ENCODE measurements at regions not wholly inside any gene's neighbourhood (a gene's known extent, or its start where the extent isn't known, plus 50 kb on each side); places are given as distances from the start of the nearest gene placed in this dataset.

DNA sequence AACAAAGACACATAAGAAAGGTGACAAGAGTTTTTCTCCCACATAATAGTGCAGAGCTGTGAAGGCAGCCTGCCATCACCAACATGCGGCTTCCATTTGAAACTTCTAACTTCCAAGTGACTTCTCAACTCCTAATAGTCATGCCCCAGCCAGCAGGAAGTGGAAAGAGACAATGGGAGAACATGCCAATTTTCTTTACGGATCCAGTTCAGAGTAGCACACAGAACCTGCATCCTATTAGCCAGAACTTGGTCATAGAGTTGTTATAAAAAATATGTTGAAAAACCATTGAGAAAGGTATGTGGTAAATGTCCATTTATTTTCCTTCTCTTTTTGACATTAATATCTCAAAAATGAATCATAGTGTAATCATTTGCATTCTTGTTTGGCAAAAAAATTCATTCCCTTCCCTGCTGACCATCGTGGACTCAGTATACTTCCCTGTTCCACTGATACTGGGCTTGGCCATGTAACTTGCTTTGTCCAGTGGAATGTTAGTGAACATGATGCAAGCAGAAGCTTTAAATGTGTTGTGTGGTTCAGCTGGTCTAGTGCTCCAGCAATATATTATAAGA is 197.4 kb downstream of the SEC16B start:
- Mint-ChIP-seq H3K27me3 (no peaks in the 10 kb centered on the region), H3K36me3 (ENCODE audit: low read depth) (no peaks in the 10 kb centered on the region), H3K4me1 (no peaks in the 10 kb centered on the region), H3K4me3 (no peak overlapping the region), H3K9me3 (peaks cover 16% of the 10 kb centered on the region), H3K27ac (no peak overlapping the region)
- TF ChIP-seq, protein P1, sequence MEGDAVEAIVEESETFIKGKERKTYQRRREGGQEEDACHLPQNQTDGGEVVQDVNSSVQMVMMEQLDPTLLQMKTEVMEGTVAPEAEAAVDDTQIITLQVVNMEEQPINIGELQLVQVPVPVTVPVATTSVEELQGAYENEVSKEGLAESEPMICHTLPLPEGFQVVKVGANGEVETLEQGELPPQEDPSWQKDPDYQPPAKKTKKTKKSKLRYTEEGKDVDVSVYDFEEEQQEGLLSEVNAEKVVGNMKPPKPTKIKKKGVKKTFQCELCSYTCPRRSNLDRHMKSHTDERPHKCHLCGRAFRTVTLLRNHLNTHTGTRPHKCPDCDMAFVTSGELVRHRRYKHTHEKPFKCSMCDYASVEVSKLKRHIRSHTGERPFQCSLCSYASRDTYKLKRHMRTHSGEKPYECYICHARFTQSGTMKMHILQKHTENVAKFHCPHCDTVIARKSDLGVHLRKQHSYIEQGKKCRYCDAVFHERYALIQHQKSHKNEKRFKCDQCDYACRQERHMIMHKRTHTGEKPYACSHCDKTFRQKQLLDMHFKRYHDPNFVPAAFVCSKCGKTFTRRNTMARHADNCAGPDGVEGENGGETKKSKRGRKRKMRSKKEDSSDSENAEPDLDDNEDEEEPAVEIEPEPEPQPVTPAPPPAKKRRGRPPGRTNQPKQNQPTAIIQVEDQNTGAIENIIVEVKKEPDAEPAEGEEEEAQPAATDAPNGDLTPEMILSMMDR (IDR thresholded peaks at IDR 0.05), result no peak
- intact Hi-C loops (cut with micrococcal nuclease), result no loop called here
- DNase-seq (no peak), ATAC-seq (ENCODE audit: low read depth) (no peak)
- ChIA-PET POLR2A (no interaction called here), CTCF (no interaction called here)

DNA sequence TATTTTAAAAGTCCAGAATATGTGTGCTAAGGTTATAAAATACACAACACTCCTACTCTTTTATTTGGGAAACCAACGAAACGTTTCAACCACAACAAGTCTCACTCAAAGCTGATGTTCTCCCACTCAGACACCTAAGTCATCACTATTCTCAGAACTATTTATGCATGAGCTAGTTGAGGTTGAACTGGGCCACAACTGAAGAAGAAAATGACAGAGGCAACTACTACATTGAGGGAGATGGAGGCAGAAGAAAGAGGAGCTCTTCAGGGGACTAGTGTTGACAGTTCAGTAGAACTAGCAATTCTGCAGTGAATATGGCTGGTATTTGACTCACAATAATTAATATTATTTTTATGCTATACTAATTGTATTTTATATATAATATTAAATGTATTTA is 198.2 kb downstream of the SEC16B start:
- DNase-seq (no peak), ATAC-seq (ENCODE audit: low read depth) (no peak)
- TF ChIP-seq, protein P1 (IDR thresholded peaks at IDR 0.05), result no peak

DNA sequence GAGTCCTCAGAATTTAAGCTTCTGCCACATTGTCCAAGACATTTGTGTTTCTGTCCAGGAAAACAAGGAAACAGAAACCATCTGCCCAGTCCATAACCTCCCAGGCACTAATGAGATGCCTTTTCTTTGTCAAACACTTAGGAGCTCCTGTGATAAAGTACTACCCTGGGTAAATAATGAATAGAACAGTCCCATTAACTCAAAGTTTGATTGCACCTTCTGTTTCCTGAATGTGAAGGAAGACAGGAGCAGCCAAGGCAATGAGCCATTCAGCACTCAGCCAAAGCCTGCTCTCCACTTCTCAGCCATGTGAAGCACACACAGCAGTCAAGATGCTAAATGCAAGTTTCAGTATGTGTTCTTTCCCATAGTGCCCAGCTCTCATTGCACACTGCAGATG is 199.8 kb downstream of the SEC16B start:
- intact Hi-C loops (cut with micrococcal nuclease), result no loop called here
- Mint-ChIP-seq H3K4me3 (no peak overlapping the region), H3K27ac (no peak overlapping the region), H3K4me1 (no peaks in the 10 kb centered on the region), H3K9me3 (peaks cover 13% of the 10 kb centered on the region), H3K36me3 (ENCODE audit: low read depth) (no peaks in the 10 kb centered on the region), H3K27me3 (no peaks in the 10 kb centered on the region)
- ATAC-seq (ENCODE audit: low read depth) (no peak), DNase-seq (no peak)
- ChIA-PET POLR2A (no interaction called here), CTCF (no interaction called here)
- TF ChIP-seq, protein P1 (IDR thresholded peaks at IDR 0.05), result no peak

More for the DNA sequence above, 198.2 kb downstream of the SEC16B start:
- ChIA-PET CTCF (no interaction called here), POLR2A (no interaction called here)
- Mint-ChIP-seq H3K4me3 (no peak overlapping the region), H3K27ac (no peak overlapping the region), H3K9me3 (peaks cover 16% of the 10 kb centered on the region), H3K36me3 (ENCODE audit: low read depth) (no peaks in the 10 kb centered on the region), H3K4me1 (no peaks in the 10 kb centered on the region), H3K27me3 (no peaks in the 10 kb centered on the region)
- intact Hi-C loops (cut with micrococcal nuclease), result no loop called here

DNA sequence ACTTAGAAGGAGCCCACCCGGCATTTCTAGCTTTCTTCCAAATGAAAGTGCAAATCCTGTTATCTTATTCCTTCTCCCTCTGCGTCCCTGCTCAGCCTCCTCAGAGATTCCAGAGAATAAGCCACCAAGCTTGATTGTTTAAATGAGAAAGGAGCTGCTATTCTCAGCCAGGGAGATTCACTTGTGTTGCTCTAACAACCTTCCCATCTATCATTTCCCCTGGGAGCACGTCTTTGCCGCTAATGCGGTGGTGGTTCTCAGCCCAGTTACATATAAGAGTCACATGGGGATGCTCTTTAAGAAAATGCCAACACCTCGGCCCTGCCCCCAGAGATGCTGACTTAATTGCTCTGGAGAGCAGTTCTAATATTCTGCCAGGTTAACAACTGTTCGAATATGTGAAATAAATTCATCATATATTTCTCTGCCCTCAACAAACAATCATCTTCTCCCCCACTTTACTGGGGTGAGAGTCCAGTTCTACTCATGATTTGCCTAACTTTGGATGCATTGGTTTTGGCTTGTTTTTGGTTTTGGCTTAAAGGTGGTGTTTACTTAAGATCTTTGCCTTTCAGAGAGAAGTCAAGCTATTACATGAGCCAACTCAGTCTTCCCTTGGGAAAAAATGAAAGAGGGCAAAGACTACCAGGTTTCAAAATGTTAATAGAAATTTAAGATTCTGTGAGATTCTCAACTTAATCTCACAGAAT is 213.9 kb downstream of the SEC16B start:
- Mint-ChIP-seq H3K4me3 (no peak overlapping the region), H3K27ac (no peak overlapping the region), H3K9me3 (peaks cover 2% of the 10 kb centered on the region), H3K36me3 (ENCODE audit: low read depth) (no peaks in the 10 kb centered on the region), H3K4me1 (no peaks in the 10 kb centered on the region), H3K27me3 (no peaks in the 10 kb centered on the region)
- ChIA-PET CTCF (no interaction called here), POLR2A (no interaction called here)
- ATAC-seq (ENCODE audit: low read depth) (no peak), DNase-seq (no peak)
- intact Hi-C loops (cut with micrococcal nuclease), result no loop called here
- TF ChIP-seq, protein P1 (IDR thresholded peaks at IDR 0.05), result no peak

DNA sequence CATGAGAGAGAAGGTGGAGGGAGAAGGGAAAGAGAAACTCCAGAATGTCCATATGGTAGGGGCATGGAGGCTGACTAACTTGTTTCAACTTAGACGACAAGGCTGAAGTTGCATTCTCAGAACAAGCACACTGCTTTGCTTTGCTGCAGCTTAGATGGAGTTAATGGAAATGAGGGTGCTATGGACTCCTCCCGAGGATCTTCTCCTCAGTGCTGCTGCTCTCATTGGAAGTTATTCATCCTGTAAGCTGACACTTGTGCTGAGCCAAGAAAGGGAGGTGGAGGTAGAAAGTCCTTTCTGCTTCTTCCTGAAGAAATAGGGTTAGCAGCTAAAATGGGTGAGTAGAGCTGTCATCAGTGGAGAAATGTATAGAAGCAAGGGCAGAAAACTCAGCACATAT is 215.3 kb downstream of the SEC16B start:
- peaks cover 2% of the 10 kb centered on the region for H3K9me3 Mint-ChIP-seq

More for the DNA sequence above, 215.3 kb downstream of the SEC16B start:
- POLR2A ChIA-PET, result no interaction called here
- H3K27me3 Mint-ChIP-seq, result no peaks in the 10 kb centered on the region
- DNase-seq (no peak), ATAC-seq (ENCODE audit: low read depth) (no peak)
- H3K36me3 Mint-ChIP-seq (ENCODE audit: low read depth), result no peaks in the 10 kb centered on the region
- TF ChIP-seq, protein P1 (IDR thresholded peaks at IDR 0.05), result no peak
- no peak overlapping the region for H3K27ac Mint-ChIP-seq
- no peak overlapping the region for H3K4me3 Mint-ChIP-seq
- intact Hi-C loops (cut with micrococcal nuclease), result no loop called here
- no peaks in the 10 kb centered on the region for H3K4me1 Mint-ChIP-seq
- CTCF ChIA-PET, result no interaction called here
